ACC112 (cell line): ENCODE measurements at regions not wholly inside any gene's neighbourhood (a gene's known extent, or its start where the extent isn't known, plus 50 kb on each side); places are given as distances from the start of the nearest gene placed in this dataset.
"Not testable (repeated sequence)": the region's sequence is repeated elsewhere in the genome, so short reads cannot be mapped to it uniquely, and the experiment has no call there.

Experiments used
- H2AFZ ChIP-seq: fragments of 200-600 bp; sonication (generic); one replicate; pipeline ENCODE4 v1.6.0; 2017; ENCODE audit warnings: antibody characterized with exemption, low read length; ENCODE audit not compliant: unreplicated experiment
- H3K27ac ChIP-seq: fragments of 200-600 bp; sonication (generic); 2 replicates; pipeline ENCODE4 v1.5.1; 2014; ENCODE audit warnings: low read depth, mild to moderate bottlenecking, antibody characterized with exemption, low read length, moderate library complexity
- H3K27me3 ChIP-seq: fragments of 200-600 bp; sonication (generic); 2 replicates; pipeline ENCODE4 v1.6.1; 2014; ENCODE audit warnings: mild to moderate bottlenecking, antibody characterized with exemption, low read length, moderate library complexity, mixed read lengths; ENCODE audit not compliant: insufficient read depth
- H3K36me3 ChIP-seq: fragments of 200-600 bp; sonication (generic); 2 replicates; pipeline ENCODE4 v1.6.1; 2016; ENCODE audit warnings: mild to moderate bottlenecking, antibody characterized with exemption, low read length, moderate library complexity, mixed read lengths; ENCODE audit not compliant: insufficient read depth
- H3K4me1 ChIP-seq: fragments of 200-600 bp; sonication (generic); one replicate; pipeline ENCODE4 v1.6.1; 2016; ENCODE audit warnings: low read length, mixed read lengths; ENCODE audit not compliant: insufficient read depth, unreplicated experiment, control insufficient read depth
- H3K4me3 ChIP-seq: fragments of 200-600 bp; sonication (generic); 2 replicates; pipeline ENCODE4 v1.5.1; 2014; ENCODE audit warnings: mild to moderate bottlenecking, low read depth, low read length
- H3K79me2 ChIP-seq: fragments of 200-600 bp; sonication (generic); one replicate; pipeline ENCODE4 v1.6.0; 2016; ENCODE audit warnings: low read length; ENCODE audit not compliant: control insufficient read depth, unreplicated experiment, insufficient read depth

DNA sequence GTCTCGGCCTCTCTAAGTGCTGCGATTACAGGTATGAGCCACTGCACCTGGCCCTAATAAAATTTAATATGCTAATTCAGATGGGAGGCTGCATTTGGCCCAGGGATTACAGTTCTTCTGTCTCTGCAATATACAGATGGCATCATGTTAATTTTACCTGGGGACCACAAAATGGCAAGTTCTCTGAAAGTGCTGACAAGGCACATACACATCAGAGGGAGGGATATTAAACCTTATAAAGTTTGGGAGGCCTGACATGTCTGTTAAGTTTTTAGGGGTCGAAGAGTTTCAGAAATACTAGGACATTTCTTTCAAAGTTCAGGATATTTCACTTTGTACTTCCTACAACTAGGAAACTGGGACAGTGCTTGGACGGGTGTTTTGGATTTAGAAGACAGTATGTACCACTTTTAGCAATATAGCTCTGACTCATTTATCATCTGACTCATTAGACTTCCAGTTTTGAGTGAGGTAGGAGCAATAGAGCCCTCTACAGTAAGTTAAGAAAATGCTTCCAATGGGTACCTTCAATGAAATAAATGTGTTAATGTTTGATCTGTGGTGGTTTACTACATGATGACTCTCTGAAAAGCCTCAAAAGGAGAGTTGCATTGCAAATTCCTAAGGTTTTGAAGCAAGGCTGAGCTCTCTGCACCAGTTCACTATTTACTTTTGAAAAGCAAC, 981.0 kb upstream of the HS3ST1 start:
- H3K27me3 ChIP-seq: no peaks in the 10 kb centered on the region
- H2AFZ ChIP-seq: no peak overlapping the region
- H3K79me2 ChIP-seq: no peaks in the 10 kb centered on the region
- H3K4me1 ChIP-seq: no peaks in the 10 kb centered on the region
- H3K36me3 ChIP-seq: no peaks in the 10 kb centered on the region
- no peak overlapping the region for H3K27ac ChIP-seq
- no peak overlapping the region for H3K4me3 ChIP-seq

DNA sequence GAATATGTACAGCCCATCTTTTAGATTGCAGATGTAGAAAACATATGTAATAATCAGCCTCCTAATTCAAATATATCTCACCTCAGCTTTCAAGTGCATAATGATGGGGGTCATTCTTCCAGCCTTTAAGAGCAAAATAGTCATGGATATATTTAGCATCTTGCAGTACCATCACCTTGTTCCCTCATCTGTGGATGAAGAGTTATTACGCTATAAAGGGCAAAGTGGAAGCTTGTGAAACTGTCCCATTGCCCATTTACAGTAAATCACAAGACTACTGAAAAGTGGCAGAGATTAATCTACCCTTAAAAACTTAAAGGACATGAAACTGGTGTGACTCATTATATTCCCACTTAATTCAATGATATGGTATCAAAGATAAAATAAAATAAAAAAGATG, 979.7 kb upstream of the HS3ST1 start:
- no peak overlapping the region for H3K27ac ChIP-seq
- no peaks in the 10 kb centered on the region for H3K36me3 ChIP-seq
- H3K27me3 ChIP-seq: no peaks in the 10 kb centered on the region
- no peak overlapping the region for H2AFZ ChIP-seq
- H3K4me3 ChIP-seq: no peak overlapping the region
- no peaks in the 10 kb centered on the region for H3K4me1 ChIP-seq
- no peaks in the 10 kb centered on the region for H3K79me2 ChIP-seq

DNA sequence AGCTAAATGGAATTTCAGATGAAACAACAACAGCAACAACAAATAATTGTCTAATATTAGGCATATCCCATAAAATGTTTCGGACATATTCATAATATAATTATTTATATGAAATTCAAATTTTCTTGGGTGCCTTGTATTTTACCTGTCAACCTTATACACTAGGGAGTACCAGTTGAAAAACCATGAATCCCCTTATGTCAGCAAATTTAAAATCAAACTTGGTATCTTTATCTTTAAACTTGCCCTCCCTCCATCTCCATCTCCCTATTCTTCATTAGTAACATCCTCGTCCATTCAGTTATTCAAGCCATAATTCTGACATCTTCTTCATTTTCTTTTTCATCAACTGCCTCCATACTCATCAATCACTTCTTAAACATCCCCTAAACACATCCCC, 974.5 kb upstream of the HS3ST1 start:
- no peak overlapping the region for H3K4me3 ChIP-seq
- H2AFZ ChIP-seq: no peak overlapping the region
- no peaks in the 10 kb centered on the region for H3K36me3 ChIP-seq

DNA sequence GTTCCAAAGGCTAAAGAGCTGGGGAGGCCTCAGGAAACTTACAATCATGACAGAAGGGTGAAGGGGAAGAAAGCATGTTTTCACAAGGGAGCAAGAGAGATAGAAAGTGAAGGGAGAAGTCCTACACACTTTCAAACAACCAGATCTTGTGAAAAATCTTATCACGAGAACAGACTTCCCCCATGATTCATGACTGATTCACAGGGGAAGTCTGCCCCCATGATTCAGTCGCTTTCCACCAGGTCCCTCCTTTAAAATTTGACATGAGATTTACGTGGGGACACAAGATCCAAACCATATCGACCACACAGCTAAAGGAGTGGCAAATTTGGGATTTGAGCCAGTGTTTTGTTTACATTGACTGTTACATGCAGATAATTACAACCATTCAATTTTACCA, 971.1 kb upstream of the HS3ST1 start:
- no peak overlapping the region for H3K4me3 ChIP-seq
- H3K79me2 ChIP-seq: no peaks in the 10 kb centered on the region
- no peaks in the 10 kb centered on the region for H3K4me1 ChIP-seq
- H3K36me3 ChIP-seq: no peaks in the 10 kb centered on the region
- no peak overlapping the region for H2AFZ ChIP-seq
- H3K27me3 ChIP-seq: no peaks in the 10 kb centered on the region
- peak overlapping the region; percentile 23; the same call in 1 of the 2 replicates for H3K27ac ChIP-seq

More for the DNA sequence above, 974.5 kb upstream of the HS3ST1 start:
- no peaks in the 10 kb centered on the region for H3K4me1 ChIP-seq
- H3K79me2 ChIP-seq: no peaks in the 10 kb centered on the region
- H3K27ac ChIP-seq: no peak overlapping the region
- H3K27me3 ChIP-seq: no peaks in the 10 kb centered on the region

DNA sequence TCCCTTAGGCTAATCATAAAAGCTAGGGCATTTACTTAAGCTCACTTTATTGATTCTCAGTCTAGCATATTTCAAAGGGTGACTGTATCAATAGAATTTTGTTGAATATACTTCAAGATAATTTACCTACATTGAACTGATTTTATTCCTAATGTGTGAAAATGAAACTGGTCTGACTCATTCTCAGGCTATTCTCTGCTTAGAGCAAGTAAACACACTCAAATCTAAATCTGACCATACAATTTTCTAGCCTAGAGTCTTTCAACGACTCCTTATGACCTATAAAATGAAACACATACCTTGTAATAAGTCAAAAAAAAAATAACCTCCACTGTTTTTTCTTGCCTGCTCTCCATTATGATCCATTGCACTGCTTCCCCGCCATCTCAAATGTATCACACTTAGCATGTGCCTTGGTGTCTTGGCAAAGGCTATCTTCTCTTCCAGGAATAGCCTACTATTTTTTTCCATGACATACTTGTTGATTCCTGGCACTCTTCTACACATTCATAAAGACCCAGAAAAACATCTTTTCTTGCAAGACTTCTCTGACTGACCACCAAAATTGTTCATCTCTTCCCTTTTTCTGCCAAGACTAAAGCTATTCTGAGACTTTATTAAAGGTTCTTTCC, 965.1 kb upstream of the HS3ST1 start:
- H3K4me3 ChIP-seq: no peak overlapping the region
- no peaks in the 10 kb centered on the region for H3K36me3 ChIP-seq
- no peaks in the 10 kb centered on the region for H3K27me3 ChIP-seq
- H3K4me1 ChIP-seq: no peaks in the 10 kb centered on the region
- H3K79me2 ChIP-seq: no peaks in the 10 kb centered on the region
- H2AFZ ChIP-seq: no peak overlapping the region
- no peak overlapping the region for H3K27ac ChIP-seq

DNA sequence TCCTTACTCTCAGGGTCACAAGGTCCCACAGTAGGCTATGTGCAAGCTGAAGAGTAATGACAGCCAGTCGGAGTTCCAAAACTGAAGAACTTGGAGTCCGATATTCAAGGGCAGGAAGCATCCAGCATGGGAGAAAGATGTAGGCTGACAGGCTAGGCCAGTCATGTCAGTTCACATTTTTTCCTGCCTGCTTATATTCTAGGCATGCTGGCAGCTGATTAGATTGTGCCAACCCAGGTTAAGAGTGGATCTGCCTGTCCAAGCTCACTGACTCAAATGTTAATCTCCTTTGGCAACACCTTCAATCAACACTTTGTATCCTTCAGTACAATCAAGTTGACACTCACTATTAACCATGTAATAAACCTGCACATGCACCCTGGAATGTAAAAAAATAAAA, 960.9 kb upstream of the HS3ST1 start:
- Histone ChIP-seq H3K36me3 (no peaks in the 10 kb centered on the region), H3K27ac (no peak overlapping the region), H2AFZ (no peak overlapping the region), H3K27me3 (no peaks in the 10 kb centered on the region), H3K79me2 (no peaks in the 10 kb centered on the region), H3K4me3 (no peak overlapping the region), H3K4me1 (no peaks in the 10 kb centered on the region)

DNA sequence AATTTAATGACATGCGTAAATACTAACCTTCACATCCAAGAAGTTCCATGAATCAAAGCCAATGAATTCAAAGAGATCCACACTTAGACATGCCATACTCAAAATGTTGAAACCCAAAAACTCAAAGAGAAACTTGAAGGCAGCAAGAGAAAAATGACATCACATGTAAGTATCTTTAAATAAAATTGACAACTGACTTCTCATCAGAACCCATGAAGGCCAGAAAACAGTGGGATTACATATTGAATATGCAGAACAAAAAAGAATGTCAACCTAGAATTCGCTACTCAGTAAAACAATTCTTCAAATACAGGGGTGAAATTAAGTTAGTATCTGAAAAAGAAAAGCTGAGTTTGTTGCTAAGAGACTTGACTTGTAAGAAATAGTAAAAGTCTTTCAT, 953.9 kb upstream of the HS3ST1 start:
- H2AFZ ChIP-seq: no peak overlapping the region
- H3K4me3 ChIP-seq: no peak overlapping the region
- H3K4me1 ChIP-seq: no peaks in the 10 kb centered on the region
- H3K27ac ChIP-seq: no peak overlapping the region
- no peaks in the 10 kb centered on the region for H3K79me2 ChIP-seq
- no peaks in the 10 kb centered on the region for H3K36me3 ChIP-seq
- no peaks in the 10 kb centered on the region for H3K27me3 ChIP-seq

DNA sequence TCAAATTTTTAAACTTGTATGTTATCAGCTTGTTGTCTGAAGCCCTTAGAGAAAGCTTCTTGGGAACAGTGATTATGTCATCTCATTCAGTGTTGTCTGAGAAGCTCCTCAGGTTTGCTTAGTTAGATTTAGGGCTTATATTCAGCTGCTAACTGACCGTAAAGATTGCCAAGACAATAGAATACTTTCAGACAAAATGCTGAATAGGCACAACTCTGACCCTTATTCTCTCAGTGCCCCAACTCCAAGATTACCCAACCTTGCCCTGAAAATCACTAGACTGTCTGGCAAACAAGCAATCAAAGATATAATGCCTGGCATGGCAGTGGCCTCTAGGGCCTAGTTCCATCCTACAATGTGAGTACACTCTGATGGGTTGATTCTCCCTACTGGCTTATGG, 950.5 kb upstream of the HS3ST1 start:
- H3K27ac ChIP-seq: no peak overlapping the region
- no peaks in the 10 kb centered on the region for H3K27me3 ChIP-seq
- H3K4me3 ChIP-seq: no peak overlapping the region
- H3K4me1 ChIP-seq: no peaks in the 10 kb centered on the region
- no peaks in the 10 kb centered on the region for H3K79me2 ChIP-seq
- no peak overlapping the region for H2AFZ ChIP-seq
- no peaks in the 10 kb centered on the region for H3K36me3 ChIP-seq

DNA sequence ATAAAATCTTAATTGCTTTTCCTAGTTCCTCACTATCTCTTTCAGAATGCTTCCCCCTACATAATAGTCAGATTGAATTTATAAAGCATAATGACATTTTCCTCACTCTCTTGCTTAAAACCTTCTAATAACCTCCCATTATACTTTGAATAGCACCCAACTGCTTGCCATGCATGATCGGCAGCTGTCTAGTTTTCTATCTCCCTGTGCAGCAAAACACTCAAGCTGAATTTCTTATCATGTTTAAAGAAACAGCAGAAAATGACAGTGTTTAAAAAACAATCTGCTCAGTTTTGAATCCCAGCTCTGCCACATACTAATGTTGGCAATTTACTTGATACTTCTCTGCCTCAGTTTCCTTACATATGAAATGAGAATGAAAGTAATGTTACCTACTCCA, 947.1 kb upstream of the HS3ST1 start:
- Histone ChIP-seq H3K27me3 (no peaks in the 10 kb centered on the region), H3K4me3 (no peak overlapping the region), H3K36me3 (no peaks in the 10 kb centered on the region), H3K4me1 (no peaks in the 10 kb centered on the region), H3K79me2 (no peaks in the 10 kb centered on the region), H2AFZ (no peak overlapping the region), H3K27ac (no peak overlapping the region)

DNA sequence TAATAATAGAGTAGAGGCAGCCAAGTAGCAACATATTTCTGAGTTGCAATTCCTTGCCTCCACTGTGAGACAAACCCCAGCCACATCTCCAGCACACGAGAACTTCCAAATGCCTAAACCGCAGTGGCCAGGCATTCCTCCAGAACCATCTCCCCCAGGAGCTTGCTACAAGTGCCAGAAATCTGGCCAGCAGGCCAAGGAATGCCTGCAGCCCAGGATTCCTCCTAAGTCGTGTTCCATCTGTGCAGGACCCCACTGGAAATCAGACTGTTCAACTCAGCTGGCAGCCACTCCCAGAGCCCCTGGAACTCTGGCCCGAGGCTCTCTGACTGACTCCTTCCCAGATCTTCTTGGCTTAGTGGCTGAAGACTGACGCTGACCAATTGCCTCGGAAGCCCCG, 937.2 kb upstream of the HS3ST1 start:
- not testable (repeated sequence) for H3K4me3 ChIP-seq, H3K36me3 ChIP-seq, H3K79me2 ChIP-seq, H3K4me1 ChIP-seq, H3K27ac ChIP-seq, H3K27me3 ChIP-seq, H2AFZ ChIP-seq

DNA sequence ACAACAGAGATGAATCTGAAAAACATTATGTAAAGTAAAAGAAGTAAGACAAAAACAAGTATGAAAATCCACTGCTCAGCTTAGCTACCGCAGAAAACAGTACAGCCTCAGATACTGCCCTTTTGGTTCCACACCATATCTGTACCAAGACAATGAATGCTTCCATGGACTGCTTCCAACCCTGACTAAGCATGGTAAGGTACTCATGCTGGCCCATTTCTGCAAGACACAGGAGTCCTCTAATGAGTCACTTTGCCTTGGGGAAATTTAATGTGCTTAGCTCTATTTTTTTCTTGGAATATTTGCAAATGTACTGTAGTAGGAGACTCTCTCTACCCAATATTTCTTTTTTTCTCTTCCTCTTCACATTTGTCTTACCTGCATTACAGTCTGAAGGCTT, 931.7 kb upstream of the HS3ST1 start:
- H3K79me2 ChIP-seq: no peaks in the 10 kb centered on the region
- no peak overlapping the region for H2AFZ ChIP-seq
- H3K27me3 ChIP-seq: no peaks in the 10 kb centered on the region
- no peak overlapping the region for H3K27ac ChIP-seq
- H3K36me3 ChIP-seq: no peaks in the 10 kb centered on the region
- no peak overlapping the region for H3K4me3 ChIP-seq
- H3K4me1 ChIP-seq: no peaks in the 10 kb centered on the region
